H1 (cell line): ENCODE measurements at regions not wholly inside any gene's neighbourhood (a gene's known extent, or its start where the extent isn't known, plus 50 kb on each side); places are given as distances from the start of the nearest gene placed in this dataset.

Source experiments
- EP300 ChIP-seq, 2 experiments: IDR thresholded peaks; 1 replicate in 1 of 2; 2 replicates in 1 of 2; pipeline ENCODE4 v1.6.1; 2011 to 2012; ENCODE audit warnings: low read depth in 2 of 2, low read length in 2 of 2, mild to moderate bottlenecking in 2 of 2, borderline replicate concordance in 1 of 2, inconsistent platforms in 1 of 2, moderate library complexity in 1 of 2
- HDAC6 ChIP-seq: IDR thresholded peaks from one replicate; pipeline ENCODE4 v1.7.1; 2012; ENCODE audit warnings: low read depth, mild to moderate bottlenecking, inconsistent platforms, low read length, moderate library complexity
- POLR2A ChIP-seq, 2 experiments: IDR thresholded peaks; 1 replicate in 1 of 2; 2 replicates in 1 of 2; pipeline ENCODE4 v1.6.1; 2011; ENCODE audit warnings: low read depth in 2 of 2, low read length in 2 of 2, mild to moderate bottlenecking in 2 of 2; ENCODE audit errors: control extremely low read depth in 1 of 2
- POU5F1 ChIP-seq: IDR thresholded peaks from 2 replicates; pipeline ENCODE4 v1.6.1; 2011; ENCODE audit warnings: low read depth, mild to moderate bottlenecking, low read length, moderate library complexity
- RAD21 ChIP-seq, 2 experiments: IDR thresholded peaks in 1 of 2; conservative IDR thresholded peaks in 1 of 2; 2 replicates each; pipeline ENCODE4 v1.6.1; 2011; ENCODE audit warnings: low read depth in 2 of 2, low read length in 2 of 2, improper control_type of control experiment in 1 of 2, inconsistent platforms in 1 of 2, mild to moderate bottlenecking in 1 of 2, moderate library complexity in 1 of 2
- RFX5 ChIP-seq: IDR thresholded peaks from 2 replicates; pipeline ENCODE4 v1.6.1; 2011; ENCODE audit warnings: low read depth, low read length, improper control_type of control experiment, borderline replicate concordance
- RNF2 ChIP-seq: fragments of 200-900, 300-1000 bp; sonication (generic); IDR thresholded peaks from 2 replicates; pipeline ENCODE4 v1.7.1; 2016; ENCODE audit warnings: borderline replicate concordance, low read depth, mild to moderate bottlenecking, antibody characterized with exemption, low read length; ENCODE audit not compliant: poor library complexity, severe bottlenecking; ENCODE audit errors: missing control alignments
- TBP ChIP-seq: IDR thresholded peaks from 2 replicates; pipeline ENCODE4 v1.6.1; 2011; ENCODE audit warnings: low read depth, low read length, improper control_type of control experiment
- TF ChIP-seq, protein P1 (sequence below): IDR thresholded peaks from 2 replicates; pipeline ENCODE4 v1.6.1; 2012; ENCODE audit warnings: inconsistent platforms

DNA sequence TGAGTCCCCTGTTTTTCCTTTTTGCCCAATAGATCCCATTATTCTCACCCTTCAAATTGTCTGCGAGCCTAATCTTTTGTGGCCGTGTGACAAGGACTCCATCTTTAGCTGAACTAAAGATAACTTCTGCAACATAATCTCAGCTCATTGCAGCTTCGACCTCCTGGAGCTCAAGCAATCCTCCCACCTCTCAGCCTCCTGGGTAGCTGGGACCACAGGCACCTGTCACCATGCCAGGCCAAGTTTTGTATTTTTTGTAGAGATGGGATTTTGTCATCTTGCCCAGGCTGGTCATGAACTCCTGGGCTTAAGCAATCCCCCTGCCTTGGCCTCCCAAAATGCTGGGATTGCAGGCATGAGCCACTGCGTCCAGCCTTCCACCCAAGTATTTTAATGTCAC is 161.0 kb downstream of the GJA1 start:
- TF ChIP-seq, protein P1, sequence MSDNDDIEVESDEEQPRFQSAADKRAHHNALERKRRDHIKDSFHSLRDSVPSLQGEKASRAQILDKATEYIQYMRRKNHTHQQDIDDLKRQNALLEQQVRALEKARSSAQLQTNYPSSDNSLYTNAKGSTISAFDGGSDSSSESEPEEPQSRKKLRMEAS, result no peak
- TF ChIP-seq POLR2A (IDR thresholded peaks at IDR 0.05; ENCODE audit: control extremely low read depth in 1 of 2, low read depth in 2 of 2, low read length in 2 of 2) (no peak), RNF2 (no peak), TBP (no peak), EP300 (IDR thresholded peaks at IDR 0.05; ENCODE audit: borderline replicate concordance in 1 of 2, low read depth in 2 of 2, low read length in 2 of 2) (no peak), HDAC6 (no peak), RAD21 (IDR thresholded peaks at IDR 0.05 in 1 of 2, conservative IDR thresholded peaks at IDR 0.05 in 1 of 2; ENCODE audit: low read depth in 2 of 2, low read length in 2 of 2) (no peak), RFX5 (no peak), POU5F1 (no peak)
